ENCODE measurements at regions not wholly inside any gene's neighbourhood (a gene's known extent, or its start where the extent isn't known, plus 50 kb on each side); places are given as distances from the start of the nearest gene placed in this dataset.

DNA sequence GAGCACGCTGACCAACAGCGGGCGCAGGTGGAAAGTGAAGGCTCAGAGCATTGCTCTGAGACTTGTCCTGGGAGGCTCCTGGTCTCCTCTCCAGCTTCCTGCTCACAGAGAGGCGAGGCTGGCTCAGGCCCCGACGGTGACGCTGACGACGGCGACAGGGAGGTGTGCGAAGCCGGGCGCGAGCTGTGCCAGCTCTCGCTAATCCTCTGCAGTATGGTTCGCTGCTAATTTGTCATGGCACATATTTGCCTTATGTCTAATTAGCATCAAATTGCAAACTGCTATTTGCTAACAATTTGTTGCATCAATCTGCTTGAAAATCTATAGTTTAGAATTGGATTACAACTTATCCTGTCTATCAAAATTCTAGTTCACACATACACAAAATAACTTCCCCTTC lies 469.8 kb upstream of the ZNF507 start:
- intact Hi-C loops (cut with micrococcal nuclease; ENCODE audit: unreplicated experiment) = no loop called here
- H3K36me3 ChIP-seq (replicated peaks in 1 of 2; ENCODE audit: control insufficient read depth in 1 of 2, insufficient read depth in 2 of 2, low read length in 2 of 2) = no peaks in the 10 kb centered on the region
- CTCF ChIA-PET (ENCODE audit: low intra/inter-chr PET ratio, low total read pairs) = no interaction called here
- WGBS (ENCODE audit: low lambda C conversion rate) = 78% methylated on average over 11 of the region's 16 CpGs
- H3K4me3 ChIP-seq (replicated peaks in 1 of 3; ENCODE audit: insufficient read depth in 1 of 3, low read depth in 2 of 3, low read length in 3 of 3) = no peak overlapping the region
- peaks cover 81% of the 10 kb centered on the region for H3K9me3 ChIP-seq (ENCODE audit: low read length)
- in situ Hi-C loops (cut with HindIII; ENCODE audit: extremely low pct_ligation_motif_present, low pct_unique_long_range_greater_than_20kb) = no loop called here
- no peak for TF ChIP-seq ZNF260 (CRISPR knock-in tag; IDR thresholded peaks at IDR 0.05; ENCODE audit: borderline replicate concordance, low read depth)
- TF ChIP-seq, protein P1, sequence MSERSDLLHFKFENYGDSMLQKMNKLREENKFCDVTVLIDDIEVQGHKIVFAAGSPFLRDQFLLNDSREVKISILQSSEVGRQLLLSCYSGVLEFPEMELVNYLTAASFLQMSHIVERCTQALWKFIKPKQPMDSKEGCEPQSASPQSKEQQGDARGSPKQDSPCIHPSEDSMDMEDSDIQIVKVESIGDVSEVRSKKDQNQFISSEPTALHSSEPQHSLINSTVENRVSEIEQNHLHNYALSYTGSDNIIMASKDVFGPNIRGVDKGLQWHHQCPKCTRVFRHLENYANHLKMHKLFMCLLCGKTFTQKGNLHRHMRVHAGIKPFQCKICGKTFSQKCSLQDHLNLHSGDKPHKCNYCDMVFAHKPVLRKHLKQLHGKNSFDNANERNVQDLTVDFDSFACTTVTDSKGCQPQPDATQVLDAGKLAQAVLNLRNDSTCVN (CRISPR knock-in tag; IDR thresholded peaks at IDR 0.05; ENCODE audit: borderline replicate concordance) = no peak
- no peak for TF ChIP-seq MED13 (CRISPR knock-in tag; IDR thresholded peaks at IDR 0.05)
- TF ChIP-seq, protein P2, sequence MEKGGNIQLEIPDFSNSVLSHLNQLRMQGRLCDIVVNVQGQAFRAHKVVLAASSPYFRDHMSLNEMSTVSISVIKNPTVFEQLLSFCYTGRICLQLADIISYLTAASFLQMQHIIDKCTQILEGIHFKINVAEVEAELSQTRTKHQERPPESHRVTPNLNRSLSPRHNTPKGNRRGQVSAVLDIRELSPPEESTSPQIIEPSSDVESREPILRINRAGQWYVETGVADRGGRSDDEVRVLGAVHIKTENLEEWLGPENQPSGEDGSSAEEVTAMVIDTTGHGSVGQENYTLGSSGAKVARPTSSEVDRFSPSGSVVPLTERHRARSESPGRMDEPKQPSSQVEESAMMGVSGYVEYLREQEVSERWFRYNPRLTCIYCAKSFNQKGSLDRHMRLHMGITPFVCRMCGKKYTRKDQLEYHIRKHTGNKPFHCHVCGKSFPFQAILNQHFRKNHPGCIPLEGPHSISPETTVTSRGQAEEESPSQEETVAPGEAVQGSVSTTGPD (CRISPR knock-in tag; IDR thresholded peaks at IDR 0.05) = no peak
- TF ChIP-seq, protein P3, sequence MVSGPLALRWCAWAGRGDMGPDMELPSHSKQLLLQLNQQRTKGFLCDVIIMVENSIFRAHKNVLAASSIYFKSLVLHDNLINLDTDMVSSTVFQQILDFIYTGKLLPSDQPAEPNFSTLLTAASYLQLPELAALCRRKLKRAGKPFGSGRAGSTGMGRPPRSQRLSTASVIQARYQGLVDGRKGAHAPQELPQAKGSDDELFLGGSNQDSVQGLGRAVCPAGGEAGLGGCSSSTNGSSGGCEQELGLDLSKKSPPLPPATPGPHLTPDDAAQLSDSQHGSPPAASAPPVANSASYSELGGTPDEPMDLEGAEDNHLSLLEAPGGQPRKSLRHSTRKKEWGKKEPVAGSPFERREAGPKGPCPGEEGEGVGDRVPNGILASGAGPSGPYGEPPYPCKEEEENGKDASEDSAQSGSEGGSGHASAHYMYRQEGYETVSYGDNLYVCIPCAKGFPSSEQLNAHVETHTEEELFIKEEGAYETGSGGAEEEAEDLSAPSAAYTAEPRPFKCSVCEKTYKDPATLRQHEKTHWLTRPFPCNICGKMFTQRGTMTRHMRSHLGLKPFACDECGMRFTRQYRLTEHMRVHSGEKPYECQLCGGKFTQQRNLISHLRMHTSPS (CRISPR knock-in tag; IDR thresholded peaks at IDR 0.05; ENCODE audit: low read depth) = no peak
- no peak for TF ChIP-seq IRX3 (CRISPR knock-in tag; IDR thresholded peaks at IDR 0.05; ENCODE audit: borderline replicate concordance, low read depth)
- no peak for TF ChIP-seq SKI (IDR thresholded peaks at IDR 0.05; ENCODE audit: partially characterized antibody)
- TF ChIP-seq SRF (IDR thresholded peaks at IDR 0.05; ENCODE audit: low read depth, low read length) = no peak
- TF ChIP-seq ZNF558 (CRISPR knock-in tag; IDR thresholded peaks at IDR 0.05; ENCODE audit: borderline replicate concordance) = no peak
- TF ChIP-seq, protein P4, sequence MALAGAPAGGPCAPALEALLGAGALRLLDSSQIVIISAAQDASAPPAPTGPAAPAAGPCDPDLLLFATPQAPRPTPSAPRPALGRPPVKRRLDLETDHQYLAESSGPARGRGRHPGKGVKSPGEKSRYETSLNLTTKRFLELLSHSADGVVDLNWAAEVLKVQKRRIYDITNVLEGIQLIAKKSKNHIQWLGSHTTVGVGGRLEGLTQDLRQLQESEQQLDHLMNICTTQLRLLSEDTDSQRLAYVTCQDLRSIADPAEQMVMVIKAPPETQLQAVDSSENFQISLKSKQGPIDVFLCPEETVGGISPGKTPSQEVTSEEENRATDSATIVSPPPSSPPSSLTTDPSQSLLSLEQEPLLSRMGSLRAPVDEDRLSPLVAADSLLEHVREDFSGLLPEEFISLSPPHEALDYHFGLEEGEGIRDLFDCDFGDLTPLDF (CRISPR knock-in tag; IDR thresholded peaks at IDR 0.05) = no peak
- no peak for TF ChIP-seq TOPORS (CRISPR knock-in tag; IDR thresholded peaks at IDR 0.05)
- H3K4me2 ChIP-seq (ENCODE audit: low read depth, low read length) = no peak overlapping the region
- H4K20me1 ChIP-seq (ENCODE audit: insufficient read depth, low read length) = no peaks in the 10 kb centered on the region
- no peak for DNase-seq (ENCODE audit: low spot score)
- no peak for ATAC-seq
- no TSS peak for BruUV-seq (replicated peaks)
- POLR2A ChIA-PET = no interaction called here
- no peaks in the 10 kb centered on the region; a peak in 1 of 5 replicates for H3K27me3 ChIP-seq (ENCODE audit: control insufficient read depth in 1 of 2, insufficient read depth in 2 of 2, low read length in 2 of 2)
- no peak for FAIRE-seq
- no peak overlapping the region for H3K27ac ChIP-seq (ENCODE audit: extremely low read length, insufficient read depth, low read length)
- H3K9ac ChIP-seq (ENCODE audit: insufficient read depth, low read depth, low read length) = no peak overlapping the region
- no peaks in the 10 kb centered on the region for H3K79me2 ChIP-seq (ENCODE audit: insufficient read depth, low read length)
- no peaks in the 10 kb centered on the region for H3K4me1 ChIP-seq (ENCODE audit: insufficient read depth, low read length)
- H2AFZ ChIP-seq (ENCODE audit: low read length) = no peak overlapping the region

All from HepG2 (cell line).